Nephron (organoid): ENCODE measurements at regions not wholly inside any gene's neighbourhood (a gene's known extent, or its start where the extent isn't known, plus 50 kb on each side); places are given as distances from the start of the nearest gene placed in this dataset.
A peak's percentile ranks its signal among the peaks of the same experiment; 100 is the strongest.

Experiments
- H3K27ac Mint-ChIP-seq, 3 experiments: 2 replicates each; pipeline ENCODE4 v1.8.0; 2020; ENCODE audit warnings: mixed read lengths in 3 of 3, mild to moderate bottlenecking in 2 of 3, moderate library complexity in 1 of 3
- H3K27me3 Mint-ChIP-seq: 2 replicates; pipeline ENCODE4 v1.8.0; 2021; ENCODE audit warnings: low read depth, mild to moderate bottlenecking, moderate library complexity, mixed read lengths
- H3K36me3 Mint-ChIP-seq: 2 replicates; pipeline ENCODE4 v1.8.0; 2020; ENCODE audit warnings: low read depth, mixed read lengths
- H3K4me1 Mint-ChIP-seq: 2 replicates; pipeline ENCODE4 v1.8.0; 2020; ENCODE audit warnings: mixed read lengths
- H3K4me3 Mint-ChIP-seq, 3 experiments: 2 replicates each; pipeline ENCODE4 v1.8.0; 2020; ENCODE audit warnings: mild to moderate bottlenecking in 3 of 3, mixed read lengths in 3 of 3, moderate library complexity in 2 of 3
- H3K9me3 Mint-ChIP-seq: 2 replicates; pipeline ENCODE4 v1.8.0; 2020; ENCODE audit warnings: mixed read lengths
- CTCF ChIP-seq, 3 experiments: fragments of 200-600 bp; sonication (generic); IDR thresholded peaks; one replicate each; pipeline ENCODE4 v1.5.0; 2021; ENCODE audit warnings: antibody characterized with exemption in 3 of 3; ENCODE audit not compliant: unreplicated experiment in 3 of 3

- Mint-ChIP-seq H3K27ac (peak overlapping the region in 1 of 3 experiments; percentile 78), H3K4me1 (peaks cover 18% of the 10 kb centered on the region), H3K27me3 (no peaks in the 10 kb centered on the region), H3K4me3 (no peak overlapping the region), H3K36me3 (no peaks in the 10 kb centered on the region), H3K9me3 (peaks cover 12% of the 10 kb centered on the region)
- no peak for TF ChIP-seq CTCF (IDR thresholded peaks at IDR 0.05; ENCODE audit: unreplicated experiment in 3 of 3)
These were observed 49.8 kb upstream of the GJA8 start for GRCh38 chr1:147852706-147853225.
